Skeletal muscle cell (primary cell): ENCODE measurements at regions not wholly inside any gene's neighbourhood (a gene's known extent, or its start where the extent isn't known, plus 50 kb on each side); places are given as distances from the start of the nearest gene placed in this dataset.

Experiments
- DNase-seq: peaks from one replicate; pipeline ENCODE4 v3.0.0-alpha.2; 2010; ENCODE audit warnings: low read depth
- H3K4me3 ChIP-seq: 2 replicates; pipeline ENCODE4 v1.5.1; 2011; ENCODE audit warnings: low read depth, mild to moderate bottlenecking, control low read depth, low read length, moderate library complexity

GRCh38 chr4:108351791-108352190 is 183.1 kb upstream of the LEF1 start:
- DNase-seq = no peak
- no peak overlapping the region for H3K4me3 ChIP-seq

GRCh38 chr4:108350332-108350731 is 181.6 kb upstream of the LEF1 start:
- DNase-seq = no peak
- no peak overlapping the region for H3K4me3 ChIP-seq

GRCh38 chr4:108346818-108347210 is 178.1 kb upstream of the LEF1 start:
- no peak overlapping the region for H3K4me3 ChIP-seq
- no peak for DNase-seq

- peak; percentile 19 for DNase-seq
- no peak overlapping the region for H3K4me3 ChIP-seq
Measured at GRCh38 chr4:108345862-108346817, 177.4 kb upstream of the LEF1 start.

- no peak overlapping the region for H3K4me3 ChIP-seq
- no peak for DNase-seq
Measured at GRCh38 chr4:108342325-108342970, 173.7 kb upstream of the LEF1 start.

- no peak overlapping the region for H3K4me3 ChIP-seq
- no peak for DNase-seq
Measured at GRCh38 chr4:108337923-108338322, 169.2 kb upstream of the LEF1 start.

- DNase-seq = peak; percentile 16
- H3K4me3 ChIP-seq = no peak overlapping the region
Measured at GRCh38 chr4:108336076-108336475, 167.3 kb upstream of the LEF1 start.

- H3K4me3 ChIP-seq = no peak overlapping the region
- no peak for DNase-seq
Measured at GRCh38 chr4:108335081-108335480, 166.3 kb upstream of the LEF1 start.

- H3K4me3 ChIP-seq = no peak overlapping the region
- DNase-seq = no peak
Measured at GRCh38 chr4:108334031-108334430, 165.3 kb upstream of the LEF1 start.

- H3K4me3 ChIP-seq = no peak overlapping the region
- DNase-seq = no peak
Measured at GRCh38 chr4:108333353-108333942, 164.7 kb upstream of the LEF1 start.

- no peak overlapping the region for H3K4me3 ChIP-seq
Measured at GRCh38 chr4:108331905-108332632, 163.3 kb upstream of the LEF1 start.

GRCh38 chr4:108328383-108328732 is 159.6 kb upstream of the LEF1 start:
- DNase-seq = no peak
- no peak overlapping the region for H3K4me3 ChIP-seq

More at GRCh38 chr4:108331905-108332632, 163.3 kb upstream of the LEF1 start:
- no peak for DNase-seq

GRCh38 chr4:108327642-108328382 is 159.1 kb upstream of the LEF1 start:
- no peak overlapping the region for H3K4me3 ChIP-seq
- DNase-seq = no peak

GRCh38 chr4:108325561-108325960 is 156.8 kb upstream of the LEF1 start:
- no peak overlapping the region for H3K4me3 ChIP-seq
- no peak for DNase-seq

GRCh38 chr4:108324450-108324849 is 155.7 kb upstream of the LEF1 start:
- H3K4me3 ChIP-seq = no peak overlapping the region
- no peak for DNase-seq

GRCh38 chr4:108322497-108322896 is 153.8 kb upstream of the LEF1 start:
- H3K4me3 ChIP-seq = no peak overlapping the region
- no peak for DNase-seq

- no peak for DNase-seq
- no peak overlapping the region for H3K4me3 ChIP-seq
Measured at GRCh38 chr4:108320061-108320460, 151.3 kb upstream of the LEF1 start.

- no peak for DNase-seq
- H3K4me3 ChIP-seq = no peak overlapping the region
Measured at GRCh38 chr4:108317377-108317776, 148.6 kb upstream of the LEF1 start.

- no peak for DNase-seq
- H3K4me3 ChIP-seq = no peak overlapping the region
Measured at GRCh38 chr4:108315694-108316093, 147.0 kb upstream of the LEF1 start.
